HEK293T (cell line): ENCODE measurements at regions not wholly inside any gene's neighbourhood (a gene's known extent, or its start where the extent isn't known, plus 50 kb on each side); places are given as distances from the start of the nearest gene placed in this dataset.
"Not testable (repeated sequence)": the region's sequence is repeated elsewhere in the genome, so short reads cannot be mapped to it uniquely, and the experiment has no call there.

Source experiments
- CTCF ChIA-PET: fragments of 350-600 bp; formaldehyde crosslinking; extraction: SDS; loops from one replicate; lab custom pipeline; 2021; ENCODE audit warnings: antibody characterized with exemption, inconsistent platforms; lab: Yijun Ruan, JAX
- POLR2A ChIA-PET: fragments of 350-600 bp; formaldehyde crosslinking; extraction: SDS; loops from one replicate; lab custom pipeline; 2020; ENCODE audit warnings: antibody characterized with exemption, inconsistent platforms; lab: Yijun Ruan, JAX
- DNase-seq: peaks from one replicate; pipeline ENCODE4 v3.0.0; 2012; ENCODE audit warnings: mixed read lengths; ENCODE audit errors: extremely low spot score
- ARNT ChIP-seq: fragments of 450-650 bp; IDR thresholded peaks from 2 replicates; pipeline ENCODE4 v1.6.1; 2017; ENCODE audit warnings: mild to moderate bottlenecking
- BHLHE40 ChIP-seq: fragments of 450-650 bp; IDR thresholded peaks from 2 replicates; pipeline ENCODE4 v1.6.1; 2016; ENCODE audit warnings: mild to moderate bottlenecking, moderate library complexity, borderline replicate concordance
- CTBP1 ChIP-seq: fragments of 450-650 bp; IDR thresholded peaks from 2 replicates; pipeline ENCODE4 v1.6.1; 2016; ENCODE audit warnings: borderline replicate concordance
- ELF4 ChIP-seq: fragments of 450-650 bp; IDR thresholded peaks from 2 replicates; pipeline ENCODE4 v1.6.1; 2017; ENCODE audit warnings: antibody characterized with exemption
- FOXA1 ChIP-seq: fragments of 450-650 bp; IDR thresholded peaks from 2 replicates; pipeline ENCODE4 v1.6.1; 2016; ENCODE audit warnings: mild to moderate bottlenecking
- FOXK2 ChIP-seq: fragments of 450-650 bp; IDR thresholded peaks from 2 replicates; pipeline ENCODE4 v1.6.1; 2016; ENCODE audit warnings: mild to moderate bottlenecking
- FOXM1 ChIP-seq: fragments of 450-650 bp; IDR thresholded peaks from 2 replicates; pipeline ENCODE4 v1.6.1; 2017; ENCODE audit warnings: mild to moderate bottlenecking, borderline replicate concordance
- HDGF ChIP-seq: fragments of 450-650 bp; IDR thresholded peaks from 2 replicates; pipeline ENCODE4 v1.6.1; 2017; ENCODE audit warnings: antibody characterized with exemption, borderline replicate concordance
- L3MBTL2 ChIP-seq: fragments of 450-650 bp; conservative IDR thresholded peaks from 2 replicates; pipeline ENCODE4 v1.6.1; 2016; ENCODE audit warnings: mild to moderate bottlenecking
- LEF1 ChIP-seq: fragments of 450-650 bp; IDR thresholded peaks from 2 replicates; pipeline ENCODE4 v1.6.1; 2017; ENCODE audit warnings: mild to moderate bottlenecking, borderline replicate concordance
- NFRKB ChIP-seq: fragments of 450-650 bp; IDR thresholded peaks from 2 replicates; pipeline ENCODE4 v1.6.1; 2016; ENCODE audit warnings: mild to moderate bottlenecking, moderate library complexity
- SP1 ChIP-seq: fragments of 450-650 bp; IDR thresholded peaks from 2 replicates; pipeline ENCODE4 v1.6.1; 2017
- SUZ12 ChIP-seq: fragments of 450-650 bp; IDR thresholded peaks from 2 replicates; pipeline ENCODE4 v1.6.1; 2016; ENCODE audit warnings: mild to moderate bottlenecking
- TARDBP ChIP-seq: fragments of 450-650 bp; IDR thresholded peaks from 2 replicates; pipeline ENCODE4 v1.6.1; 2016
- ZNF384 ChIP-seq: fragments of 450-650 bp; IDR thresholded peaks from 2 replicates; pipeline ENCODE4 v1.6.1; 2016
- TF ChIP-seq, protein P1 (sequence below): fragments of 450-650 bp; IDR thresholded peaks from 2 replicates; pipeline ENCODE4 v1.6.1; 2016

DNA sequence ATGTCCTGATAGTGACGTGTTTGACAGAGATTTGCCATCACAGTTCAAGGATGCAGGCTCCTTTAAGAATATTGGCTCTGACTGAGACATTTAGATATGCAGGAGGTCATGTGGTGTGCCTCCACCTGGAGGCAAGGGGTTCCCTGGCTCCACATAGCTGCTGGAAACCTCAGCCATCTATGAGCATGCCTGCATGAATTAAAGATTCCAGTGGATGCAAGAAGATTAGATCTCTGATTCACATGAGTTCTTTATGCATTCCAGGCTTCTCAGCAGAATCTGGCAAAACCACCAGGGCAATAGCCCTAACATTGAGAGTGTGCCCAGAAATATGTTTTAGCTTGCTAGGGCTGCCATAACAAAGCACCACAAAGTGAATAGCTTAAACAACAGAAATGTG, 298.5 kb upstream of the AADAT start:
- CTCF ChIA-PET: no interaction called here
- DNase-seq: no peak
- POLR2A ChIA-PET: no interaction called here
- no peak for TF ChIP-seq CTBP1
- TF ChIP-seq HDGF: no peak
- TF ChIP-seq, protein P1, sequence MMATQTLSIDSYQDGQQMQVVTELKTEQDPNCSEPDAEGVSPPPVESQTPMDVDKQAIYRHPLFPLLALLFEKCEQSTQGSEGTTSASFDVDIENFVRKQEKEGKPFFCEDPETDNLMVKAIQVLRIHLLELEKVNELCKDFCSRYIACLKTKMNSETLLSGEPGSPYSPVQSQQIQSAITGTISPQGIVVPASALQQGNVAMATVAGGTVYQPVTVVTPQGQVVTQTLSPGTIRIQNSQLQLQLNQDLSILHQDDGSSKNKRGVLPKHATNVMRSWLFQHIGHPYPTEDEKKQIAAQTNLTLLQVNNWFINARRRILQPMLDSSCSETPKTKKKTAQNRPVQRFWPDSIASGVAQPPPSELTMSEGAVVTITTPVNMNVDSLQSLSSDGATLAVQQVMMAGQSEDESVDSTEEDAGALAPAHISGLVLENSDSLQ: no peak
- no peak for TF ChIP-seq FOXK2
- no peak for TF ChIP-seq L3MBTL2
- no peak for TF ChIP-seq FOXA1
- TF ChIP-seq LEF1: no peak
- TF ChIP-seq FOXM1: no peak
- TF ChIP-seq NFRKB: no peak
- TF ChIP-seq BHLHE40: no peak
- no peak for TF ChIP-seq ELF4
- TF ChIP-seq SUZ12: no peak
- no peak for TF ChIP-seq SP1
- TF ChIP-seq TARDBP: no peak
- TF ChIP-seq ARNT: no peak
- no peak for TF ChIP-seq ZNF384

DNA sequence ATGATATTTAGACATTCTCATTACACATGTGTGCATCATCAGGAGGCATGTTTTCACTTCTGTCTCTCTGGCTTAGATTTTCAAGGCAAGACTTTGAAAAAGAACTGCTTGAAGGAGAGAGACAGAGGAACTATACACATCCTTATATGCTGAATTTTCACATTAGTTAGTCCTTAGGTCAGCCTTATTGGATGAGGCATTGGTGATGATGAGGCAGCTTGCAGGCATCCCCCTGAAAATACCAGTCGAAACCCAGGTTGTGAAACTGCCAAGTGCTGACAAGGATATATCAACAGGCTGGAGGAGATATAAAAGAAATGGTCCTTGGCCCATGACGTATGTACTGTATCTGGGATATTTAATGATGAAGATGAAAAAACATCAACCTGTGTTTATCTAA, 297.2 kb upstream of the AADAT start:
- TF ChIP-seq L3MBTL2 (no peak), CTBP1 (no peak), SP1 (no peak)
- CTCF ChIA-PET: interaction anchor here (0.7 kb wide), 1 partner anchor 249 kb away, joined by 3 read pairs; no protein-coding TSS in a partner anchor
- POLR2A ChIA-PET: no interaction called here
- DNase-seq: no peak

DNA sequence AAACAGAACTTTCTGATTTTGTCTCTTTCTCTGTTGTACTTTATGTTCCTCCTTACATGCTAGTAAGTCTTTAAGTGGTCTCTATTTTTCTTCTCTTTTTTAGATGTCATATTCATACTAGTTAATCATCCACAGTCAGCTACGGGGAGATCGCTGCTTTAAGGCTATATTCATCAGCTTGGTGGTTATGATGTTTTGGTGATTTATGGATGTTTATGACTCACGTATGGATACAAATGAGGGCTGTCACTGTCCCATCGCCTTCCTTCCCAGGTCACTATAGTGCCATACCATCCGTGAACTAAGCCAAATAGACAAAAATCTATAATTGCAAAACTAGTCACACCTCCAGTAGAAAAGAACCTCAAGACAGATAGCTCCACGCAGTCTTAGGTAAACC, 296.8 kb upstream of the AADAT start:
- no peak for DNase-seq
- ChIA-PET CTCF (interaction anchor here (0.7 kb wide), 1 partner anchor 249 kb away, joined by 3 read pairs; no protein-coding TSS in a partner anchor), POLR2A (no interaction called here)
- TF ChIP-seq ELF4 (no peak), LEF1 (no peak), CTBP1 (no peak), FOXA1 (no peak), FOXM1 (no peak), HDGF (no peak), BHLHE40 (no peak), NFRKB (no peak), FOXK2 (no peak), ZNF384 (no peak), SUZ12 (no peak), TARDBP (no peak), L3MBTL2 (no peak), ARNT (no peak)
- TF ChIP-seq, protein P1: no peak

DNA sequence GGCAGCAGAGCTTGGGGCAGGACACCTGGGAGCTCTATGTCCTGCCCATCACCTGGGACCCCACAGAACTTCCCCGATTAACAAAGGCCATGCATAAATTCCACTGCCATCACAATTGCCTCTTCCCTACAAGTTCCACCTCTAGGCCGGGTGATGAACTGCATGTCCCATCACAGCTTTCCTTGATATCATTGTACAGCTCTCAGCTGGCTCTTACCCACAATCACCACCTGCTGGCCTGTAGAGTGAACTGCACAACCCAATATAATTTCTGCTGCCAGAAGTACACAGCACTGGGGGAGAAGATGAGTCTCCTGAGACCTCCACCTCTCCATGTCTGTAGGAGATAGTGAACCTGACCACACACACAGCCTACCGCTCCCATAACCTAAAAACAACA, 285.0 kb upstream of the AADAT start:
- TF ChIP-seq LEF1: no peak
- ChIA-PET POLR2A (no interaction called here), CTCF (interaction anchor here (0.8 to 1.1 kb wide), 2 partner anchors 9 to 115 kb away, joined by 3 to 4 read pairs; no protein-coding TSS in a partner anchor)
- peak; percentile 51 for DNase-seq

DNA sequence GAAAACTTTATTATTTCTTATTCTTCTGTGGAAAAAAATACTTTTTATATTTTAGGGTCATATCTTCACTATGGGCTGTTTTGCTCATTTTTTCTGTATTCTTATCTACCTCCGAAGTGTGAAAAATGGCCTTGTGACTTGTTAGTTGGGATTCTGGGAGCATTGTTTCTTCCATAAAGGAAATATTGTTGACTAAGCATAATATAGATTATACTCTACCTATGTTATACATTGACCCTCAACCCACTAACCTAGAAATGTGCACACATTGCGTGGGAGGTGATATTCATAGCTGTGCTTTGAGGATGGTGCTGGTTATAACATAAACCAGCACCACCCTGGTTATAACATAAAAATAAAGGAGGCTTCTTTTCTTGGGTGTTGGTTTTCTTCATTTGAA, 259.2 kb upstream of the AADAT start:
- DNase-seq: no peak
- POLR2A ChIA-PET: no interaction called here
- no peak for TF ChIP-seq HDGF
- TF ChIP-seq LEF1: no peak
- no peak for TF ChIP-seq FOXA1
- TF ChIP-seq ZNF384: no peak
- TF ChIP-seq SUZ12: no peak
- no peak for TF ChIP-seq ARNT
- no peak for TF ChIP-seq BHLHE40
- TF ChIP-seq FOXM1: no peak
- no peak for TF ChIP-seq NFRKB
- TF ChIP-seq L3MBTL2: no peak
- TF ChIP-seq TARDBP: no peak
- no peak for TF ChIP-seq CTBP1
- TF ChIP-seq SP1: no peak
- no peak for TF ChIP-seq FOXK2
- no peak for TF ChIP-seq ELF4
- TF ChIP-seq, protein P1: no peak
- CTCF ChIA-PET: no interaction called here

DNA sequence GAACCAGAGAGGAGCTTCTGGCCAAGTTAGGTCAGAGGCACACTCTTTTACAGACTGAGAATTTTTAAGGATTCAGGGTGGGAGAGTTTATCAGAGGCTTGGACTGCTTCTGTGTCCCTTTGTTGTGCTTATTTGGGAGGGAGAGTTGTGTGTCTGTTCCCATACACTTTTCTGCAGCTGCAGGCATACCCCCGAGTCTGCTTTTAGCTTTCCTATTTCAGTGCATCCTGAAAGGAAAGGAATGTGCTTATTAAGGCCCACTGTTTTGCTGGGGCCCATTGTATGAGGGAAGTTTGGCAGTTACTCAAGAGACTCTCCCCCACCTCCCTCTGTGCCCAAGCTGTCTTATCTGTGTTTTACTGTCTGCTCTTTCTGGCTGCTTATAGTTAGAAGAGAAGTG, 257.4 kb upstream of the AADAT start:
- POLR2A ChIA-PET, DNase-seq, CTCF ChIA-PET: not testable (repeated sequence)

DNA sequence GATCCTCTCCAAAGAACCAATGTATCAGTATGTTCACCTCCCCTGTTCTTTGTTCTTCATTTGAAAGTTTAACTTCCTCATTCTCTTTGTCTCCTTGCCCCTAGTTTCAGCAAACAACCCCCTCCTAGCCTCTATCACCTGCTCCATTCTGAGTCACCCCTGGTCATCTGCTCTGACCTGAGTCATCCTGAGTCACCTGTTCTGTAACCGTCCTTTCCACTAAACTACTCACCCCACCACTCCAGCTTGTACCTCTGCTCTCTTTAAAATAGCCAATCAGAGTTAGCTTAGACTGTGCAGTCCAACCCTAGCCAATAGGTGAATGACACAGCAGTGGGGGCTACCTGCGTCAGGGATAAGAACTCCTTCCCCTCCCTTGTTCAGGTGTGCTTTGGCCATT, 249.8 kb upstream of the AADAT start:
- TF ChIP-seq CTBP1 (no peak), SP1 (no peak), BHLHE40 (no peak)
- ChIA-PET POLR2A (no interaction called here), CTCF (interaction anchor here (0.6 kb wide), 1 partner anchor 80 kb away, joined by 3 read pairs; no protein-coding TSS in a partner anchor)
- DNase-seq: no peak
